OCI-LY1 (cell line): ENCODE measurements at regions not wholly inside any gene's neighbourhood (a gene's known extent, or its start where the extent isn't known, plus 50 kb on each side); places are given as distances from the start of the nearest gene placed in this dataset.

Source experiments
- H2AFZ ChIP-seq: fragments of 200-600 bp; sonication (generic), shearing (Covaris generic); 2 replicates; pipeline ENCODE4 v1.6.0; 2014; ENCODE audit warnings: antibody characterized with exemption, mild to moderate bottlenecking, low read length
- H3F3A ChIP-seq: fragments of 200-600 bp; sonication (generic), shearing (Covaris generic); 2 replicates; pipeline ENCODE4 v1.6.0; 2014; ENCODE audit warnings: mild to moderate bottlenecking, antibody characterized with exemption, low read length, moderate library complexity; ENCODE audit not compliant: insufficient read depth
- H3K27ac ChIP-seq: fragments of 200-600 bp; sonication (generic); 2 replicates; pipeline ENCODE4 v1.5.1; 2014; ENCODE audit warnings: low read length, mixed run types, mild to moderate bottlenecking, low read depth; ENCODE audit not compliant: poor library complexity, severe bottlenecking
- H3K27me3 ChIP-seq: fragments of 200-600 bp; sonication (generic); 2 replicates; pipeline ENCODE4 v1.6.0; 2014; ENCODE audit warnings: antibody characterized with exemption, mild to moderate bottlenecking, low read length, moderate library complexity; ENCODE audit not compliant: insufficient read depth
- H3K36me3 ChIP-seq: fragments of 200-600 bp; sonication (generic); 2 replicates; pipeline ENCODE4 v1.6.1; 2014; ENCODE audit warnings: mild to moderate bottlenecking, antibody characterized with exemption, low read length, moderate library complexity, mixed read lengths; ENCODE audit not compliant: insufficient read depth
- H3K4me1 ChIP-seq: fragments of 200-600 bp; sonication (generic); 2 replicates; pipeline ENCODE4 v1.5.1; 2014; ENCODE audit warnings: mild to moderate bottlenecking, low read length, moderate library complexity; ENCODE audit not compliant: insufficient read depth, severe bottlenecking
- H3K4me2 ChIP-seq: fragments of 200-600 bp; sonication (generic), shearing (Covaris generic); 2 replicates; pipeline ENCODE4 v1.6.1; 2014; ENCODE audit warnings: low read length
- H3K4me3 ChIP-seq: fragments of 200-600 bp; sonication (generic); 2 replicates; pipeline ENCODE4 v1.5.1; 2014; ENCODE audit warnings: low read length, low read depth, mild to moderate bottlenecking, mixed read lengths; ENCODE audit not compliant: poor library complexity, severe bottlenecking
- H3K79me2 ChIP-seq: fragments of 200-600 bp; shearing (Covaris generic); 2 replicates; pipeline ENCODE4 v1.6.1; 2016; ENCODE audit warnings: mixed run types, low read length, mixed read lengths; ENCODE audit not compliant: insufficient read depth
- H3K9ac ChIP-seq: fragments of 200-600 bp; sonication (generic), shearing (Covaris generic); 2 replicates; pipeline ENCODE4 v1.6.1; 2014; ENCODE audit warnings: mild to moderate bottlenecking, low read length, mixed read lengths
- H3K9me2 ChIP-seq: fragments of 200-600 bp; sonication (generic), shearing (Covaris generic); 2 replicates; pipeline ENCODE4 v1.6.1; 2014; ENCODE audit warnings: low read depth, mild to moderate bottlenecking, low read length, mixed read lengths
- H3K9me3 ChIP-seq: fragments of 200-600 bp; shearing (Covaris generic); 2 replicates; pipeline ENCODE4 v1.6.1; 2014; ENCODE audit warnings: low read length, mixed read lengths
- H4K20me1 ChIP-seq: fragments of 200-600 bp; sonication (generic), shearing (Covaris generic); 2 replicates; pipeline ENCODE4 v1.6.0; 2016; ENCODE audit warnings: mild to moderate bottlenecking, low read length; ENCODE audit not compliant: insufficient read depth
- EZH2 ChIP-seq: fragments of 200-600 bp; sonication (generic), shearing (Covaris generic); IDR thresholded peaks from 2 replicates; pipeline ENCODE4 v1.8.0; 2017; ENCODE audit warnings: borderline replicate concordance, mixed run types, mild to moderate bottlenecking, antibody characterized with exemption, low read length, moderate library complexity, mixed read lengths
- TF ChIP-seq, protein P1 (sequence below): fragments of 200-600 bp; sonication (generic), shearing (Covaris generic); IDR thresholded peaks from 2 replicates; pipeline ENCODE4 v1.5.1; 2017; ENCODE audit warnings: mild to moderate bottlenecking, antibody characterized with exemption, low read length, moderate library complexity, mixed read lengths

DNA sequence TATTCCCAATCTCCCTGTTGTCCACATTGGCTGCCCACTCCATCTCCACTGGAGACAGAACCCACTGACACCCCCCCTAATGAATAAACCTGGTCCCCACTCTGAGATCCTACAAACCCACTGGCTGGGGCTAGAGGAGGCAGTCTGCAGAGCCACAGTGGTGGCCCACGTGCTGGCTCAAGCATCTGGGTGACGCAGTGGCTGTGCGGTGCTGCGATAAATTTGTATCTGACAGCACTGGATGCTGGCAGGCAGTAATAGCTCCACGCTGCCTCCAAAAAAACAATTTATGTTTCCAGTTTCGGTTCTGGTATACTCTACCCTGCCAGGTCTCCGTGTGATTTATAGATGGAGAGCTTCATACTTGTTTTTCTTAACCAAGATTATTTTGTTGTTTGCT, 87.1 kb upstream of the SYNDIG1 start:
- no peaks in the 10 kb centered on the region for H3K4me1 ChIP-seq
- TF ChIP-seq, protein P1, sequence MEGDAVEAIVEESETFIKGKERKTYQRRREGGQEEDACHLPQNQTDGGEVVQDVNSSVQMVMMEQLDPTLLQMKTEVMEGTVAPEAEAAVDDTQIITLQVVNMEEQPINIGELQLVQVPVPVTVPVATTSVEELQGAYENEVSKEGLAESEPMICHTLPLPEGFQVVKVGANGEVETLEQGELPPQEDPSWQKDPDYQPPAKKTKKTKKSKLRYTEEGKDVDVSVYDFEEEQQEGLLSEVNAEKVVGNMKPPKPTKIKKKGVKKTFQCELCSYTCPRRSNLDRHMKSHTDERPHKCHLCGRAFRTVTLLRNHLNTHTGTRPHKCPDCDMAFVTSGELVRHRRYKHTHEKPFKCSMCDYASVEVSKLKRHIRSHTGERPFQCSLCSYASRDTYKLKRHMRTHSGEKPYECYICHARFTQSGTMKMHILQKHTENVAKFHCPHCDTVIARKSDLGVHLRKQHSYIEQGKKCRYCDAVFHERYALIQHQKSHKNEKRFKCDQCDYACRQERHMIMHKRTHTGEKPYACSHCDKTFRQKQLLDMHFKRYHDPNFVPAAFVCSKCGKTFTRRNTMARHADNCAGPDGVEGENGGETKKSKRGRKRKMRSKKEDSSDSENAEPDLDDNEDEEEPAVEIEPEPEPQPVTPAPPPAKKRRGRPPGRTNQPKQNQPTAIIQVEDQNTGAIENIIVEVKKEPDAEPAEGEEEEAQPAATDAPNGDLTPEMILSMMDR = no peak
- TF ChIP-seq EZH2 = no peak
- no peak overlapping the region for H3K9ac ChIP-seq
- H2AFZ ChIP-seq = no peak overlapping the region
- H3K79me2 ChIP-seq = no peaks in the 10 kb centered on the region
- H3K27me3 ChIP-seq = no peaks in the 10 kb centered on the region
- no peaks in the 10 kb centered on the region for H3F3A ChIP-seq
- no peaks in the 10 kb centered on the region for H3K9me3 ChIP-seq
- H4K20me1 ChIP-seq = no peaks in the 10 kb centered on the region
- no peak overlapping the region for H3K4me2 ChIP-seq
- no peak overlapping the region for H3K4me3 ChIP-seq
- H3K27ac ChIP-seq = no peak overlapping the region
- H3K9me2 ChIP-seq = no peaks in the 10 kb centered on the region
- no peaks in the 10 kb centered on the region for H3K36me3 ChIP-seq

DNA sequence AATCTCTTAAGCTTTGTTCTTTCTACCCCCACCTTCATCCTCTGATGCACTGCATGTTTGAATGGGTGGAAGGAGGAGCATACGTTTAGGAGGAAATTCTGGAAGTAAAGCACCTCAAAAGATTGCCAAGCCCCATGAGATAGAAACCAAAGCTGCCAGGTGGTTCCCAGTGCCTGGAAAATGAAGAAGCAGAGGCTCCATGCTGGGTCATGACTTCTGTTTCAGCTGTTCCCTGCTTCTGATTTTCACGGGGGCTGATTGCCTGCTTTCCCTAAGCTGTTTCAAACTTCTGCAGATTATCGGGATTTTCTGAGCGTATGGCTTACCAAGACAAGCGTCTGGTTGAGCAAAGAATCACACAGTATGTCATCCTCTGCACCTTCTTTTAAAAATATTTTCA, 87.5 kb upstream of the SYNDIG1 start:
- no peak overlapping the region for H3K4me2 ChIP-seq
- no peaks in the 10 kb centered on the region for H3K9me2 ChIP-seq
- H2AFZ ChIP-seq = no peak overlapping the region
- H3K27me3 ChIP-seq = no peaks in the 10 kb centered on the region
- no peak overlapping the region for H3K27ac ChIP-seq
- H4K20me1 ChIP-seq = no peaks in the 10 kb centered on the region
- H3K79me2 ChIP-seq = no peaks in the 10 kb centered on the region
- H3K4me3 ChIP-seq = no peak overlapping the region
- H3K4me1 ChIP-seq = no peaks in the 10 kb centered on the region
- TF ChIP-seq, protein P1 = no peak
- no peak for TF ChIP-seq EZH2
- no peaks in the 10 kb centered on the region for H3F3A ChIP-seq
- H3K9ac ChIP-seq = no peak overlapping the region
- no peaks in the 10 kb centered on the region for H3K36me3 ChIP-seq
- H3K9me3 ChIP-seq = no peaks in the 10 kb centered on the region

DNA sequence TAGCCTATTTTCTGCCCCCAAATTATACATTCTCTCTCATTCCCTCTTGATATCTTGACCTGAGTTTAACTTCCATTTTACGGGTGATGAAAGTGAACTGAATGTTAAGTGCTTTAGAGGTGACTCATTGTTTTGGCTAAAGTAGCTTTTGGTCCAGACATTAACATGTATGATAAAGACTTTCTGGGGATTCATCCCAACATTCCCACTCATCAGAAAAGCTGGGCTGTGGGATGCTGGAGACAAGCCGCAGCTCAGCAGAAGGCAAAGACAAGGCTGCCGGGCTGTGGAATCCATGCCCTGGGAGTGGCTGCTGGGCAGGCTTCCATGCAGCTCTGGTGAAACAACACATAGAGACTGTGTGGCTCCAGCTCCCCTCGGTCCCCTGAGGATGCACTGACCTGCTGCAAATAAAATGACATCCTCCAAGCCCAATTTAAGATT, 89.9 kb upstream of the SYNDIG1 start:
- Histone ChIP-seq H3F3A (no peaks in the 10 kb centered on the region), H3K9me3 (no peaks in the 10 kb centered on the region), H3K4me1 (no peaks in the 10 kb centered on the region), H3K79me2 (no peaks in the 10 kb centered on the region), H3K9me2 (no peaks in the 10 kb centered on the region), H4K20me1 (no peaks in the 10 kb centered on the region), H3K27me3 (no peaks in the 10 kb centered on the region), H3K4me2 (no peak overlapping the region), H3K4me3 (no peak overlapping the region), H3K36me3 (no peaks in the 10 kb centered on the region), H3K27ac (no peak overlapping the region), H3K9ac (no peak overlapping the region), H2AFZ (no peak overlapping the region)
- TF ChIP-seq, protein P1 = no peak
- TF ChIP-seq EZH2 = no peak
